ENCODE measurements at regions not wholly inside any gene's neighbourhood (a gene's known extent, or its start where the extent isn't known, plus 50 kb on each side); places are given as distances from the start of the nearest gene placed in this dataset.

DNA sequence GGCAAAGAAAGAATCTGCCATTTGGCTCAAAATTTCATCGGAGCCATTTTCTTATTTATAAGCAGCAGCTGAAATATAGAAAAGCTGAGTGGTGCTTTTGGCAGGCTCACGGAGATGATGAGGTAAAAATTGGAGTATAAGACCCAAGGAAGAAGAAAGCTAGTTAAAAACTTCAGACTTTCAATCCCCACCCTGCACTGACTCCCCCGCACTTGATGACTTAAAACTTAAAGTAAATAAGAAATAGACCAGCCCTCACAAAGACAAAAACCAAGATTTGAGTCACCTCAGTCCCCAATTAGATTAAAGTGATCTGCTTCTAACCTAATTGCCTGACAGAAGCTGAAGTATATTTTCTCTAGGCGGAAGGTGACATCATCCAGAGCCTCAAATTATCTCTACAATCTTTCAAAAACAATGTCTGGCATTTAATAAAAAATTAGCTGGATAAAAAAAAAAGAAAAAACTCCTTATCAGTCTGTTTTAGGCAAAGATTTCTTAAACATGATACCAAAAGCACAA lies 124.0 kb upstream of the PJA2 start (continued):
- TF ChIP-seq, protein P1, sequence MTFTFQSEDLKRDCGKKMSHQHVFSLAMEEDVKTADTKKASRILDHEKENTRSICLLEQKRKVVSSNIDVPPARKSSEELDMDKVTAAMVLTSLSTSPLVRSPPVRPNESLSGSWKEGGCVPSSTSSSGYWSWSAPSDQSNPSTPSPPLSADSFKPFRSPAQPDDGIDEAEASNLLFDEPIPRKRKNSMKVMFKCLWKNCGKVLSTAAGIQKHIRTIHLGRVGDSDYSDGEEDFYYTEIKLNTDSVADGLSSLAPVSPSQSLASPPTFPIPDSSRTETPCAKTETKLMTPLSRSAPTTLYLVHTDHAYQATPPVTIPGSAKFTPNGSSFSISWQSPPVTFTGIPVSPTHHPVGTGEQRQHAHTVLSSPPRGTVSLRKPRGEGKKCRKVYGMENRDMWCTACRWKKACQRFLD (tag by site-specific recombination; IDR thresholded peaks at IDR 0.05): no peak
- TF ChIP-seq ZNF114 (tag by site-specific recombination; IDR thresholded peaks at IDR 0.05): no peak
- TF ChIP-seq, protein P2, sequence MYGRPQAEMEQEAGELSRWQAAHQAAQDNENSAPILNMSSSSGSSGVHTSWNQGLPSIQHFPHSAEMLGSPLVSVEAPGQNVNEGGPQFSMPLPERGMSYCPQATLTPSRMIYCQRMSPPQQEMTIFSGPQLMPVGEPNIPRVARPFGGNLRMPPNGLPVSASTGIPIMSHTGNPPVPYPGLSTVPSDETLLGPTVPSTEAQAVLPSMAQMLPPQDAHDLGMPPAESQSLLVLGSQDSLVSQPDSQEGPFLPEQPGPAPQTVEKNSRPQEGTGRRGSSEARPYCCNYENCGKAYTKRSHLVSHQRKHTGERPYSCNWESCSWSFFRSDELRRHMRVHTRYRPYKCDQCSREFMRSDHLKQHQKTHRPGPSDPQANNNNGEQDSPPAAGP (tag by site-specific recombination; IDR thresholded peaks at IDR 0.05): no peak
- no peak for TF ChIP-seq GLIS2 (tag by site-specific recombination; IDR thresholded peaks at IDR 0.05)
- TF ChIP-seq SCRT1 (tag by site-specific recombination; IDR thresholded peaks at IDR 0.05; ENCODE audit: borderline replicate concordance): no peak
- no peak for TF ChIP-seq ZNF549 (tag by site-specific recombination; IDR thresholded peaks at IDR 0.05)
- no peak for TF ChIP-seq ZNF391 (tag by site-specific recombination; IDR thresholded peaks at IDR 0.05; ENCODE audit: borderline replicate concordance, low read depth)
- TF ChIP-seq PRDM1 (tag by site-specific recombination; IDR thresholded peaks at IDR 0.05): no peak
- TF ChIP-seq ZNF624 (tag by site-specific recombination; IDR thresholded peaks at IDR 0.05): no peak
- TF ChIP-seq ZNF792 (tag by site-specific recombination; IDR thresholded peaks at IDR 0.05): no peak
- TF ChIP-seq ZNF585B (tag by site-specific recombination; IDR thresholded peaks at IDR 0.05): no peak
- TF ChIP-seq SALL2 (tag by site-specific recombination; IDR thresholded peaks at IDR 0.05; ENCODE audit: borderline replicate concordance): no peak
- no peak for TF ChIP-seq ZNF426 (tag by site-specific recombination; IDR thresholded peaks at IDR 0.05)
- peak; percentile 79 for TF ChIP-seq WT1 (tag by site-specific recombination; IDR thresholded peaks at IDR 0.05)
- peak; percentile 39; the same call in 1 of the 2 replicates for TF ChIP-seq GLIS1 (tag by site-specific recombination; IDR thresholded peaks at IDR 0.05)
- TF ChIP-seq, protein P3, sequence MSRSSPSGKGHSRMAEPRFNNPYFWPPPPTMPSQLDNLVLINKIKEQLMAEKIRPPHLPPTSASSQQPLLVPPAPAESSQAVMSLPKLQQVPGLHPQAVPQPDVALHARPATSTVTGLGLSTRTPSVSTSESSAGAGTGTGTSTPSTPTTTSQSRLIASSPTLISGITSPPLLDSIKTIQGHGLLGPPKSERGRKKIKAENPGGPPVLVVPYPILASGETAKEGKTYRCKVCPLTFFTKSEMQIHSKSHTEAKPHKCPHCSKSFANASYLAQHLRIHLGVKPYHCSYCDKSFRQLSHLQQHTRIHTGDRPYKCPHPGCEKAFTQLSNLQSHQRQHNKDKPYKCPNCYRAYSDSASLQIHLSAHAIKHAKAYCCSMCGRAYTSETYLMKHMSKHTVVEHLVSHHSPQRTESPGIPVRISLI (tag by site-specific recombination; IDR thresholded peaks at IDR 0.05): peak; percentile 91
- no peak for TF ChIP-seq MEIS1 (CRISPR knock-in tag; IDR thresholded peaks at IDR 0.05; ENCODE audit: borderline replicate concordance)
- no peak for TF ChIP-seq ZNF350 (tag by site-specific recombination; IDR thresholded peaks at IDR 0.05)
- TF ChIP-seq, protein P4, sequence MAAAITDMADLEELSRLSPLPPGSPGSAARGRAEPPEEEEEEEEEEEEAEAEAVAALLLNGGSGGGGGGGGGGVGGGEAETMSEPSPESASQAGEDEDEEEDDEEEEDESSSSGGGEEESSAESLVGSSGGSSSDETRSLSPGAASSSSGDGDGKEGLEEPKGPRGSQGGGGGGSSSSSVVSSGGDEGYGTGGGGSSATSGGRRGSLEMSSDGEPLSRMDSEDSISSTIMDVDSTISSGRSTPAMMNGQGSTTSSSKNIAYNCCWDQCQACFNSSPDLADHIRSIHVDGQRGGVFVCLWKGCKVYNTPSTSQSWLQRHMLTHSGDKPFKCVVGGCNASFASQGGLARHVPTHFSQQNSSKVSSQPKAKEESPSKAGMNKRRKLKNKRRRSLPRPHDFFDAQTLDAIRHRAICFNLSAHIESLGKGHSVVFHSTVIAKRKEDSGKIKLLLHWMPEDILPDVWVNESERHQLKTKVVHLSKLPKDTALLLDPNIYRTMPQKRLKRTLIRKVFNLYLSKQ (tag by site-specific recombination; IDR thresholded peaks at IDR 0.05; ENCODE audit: borderline replicate concordance): no peak

DNA sequence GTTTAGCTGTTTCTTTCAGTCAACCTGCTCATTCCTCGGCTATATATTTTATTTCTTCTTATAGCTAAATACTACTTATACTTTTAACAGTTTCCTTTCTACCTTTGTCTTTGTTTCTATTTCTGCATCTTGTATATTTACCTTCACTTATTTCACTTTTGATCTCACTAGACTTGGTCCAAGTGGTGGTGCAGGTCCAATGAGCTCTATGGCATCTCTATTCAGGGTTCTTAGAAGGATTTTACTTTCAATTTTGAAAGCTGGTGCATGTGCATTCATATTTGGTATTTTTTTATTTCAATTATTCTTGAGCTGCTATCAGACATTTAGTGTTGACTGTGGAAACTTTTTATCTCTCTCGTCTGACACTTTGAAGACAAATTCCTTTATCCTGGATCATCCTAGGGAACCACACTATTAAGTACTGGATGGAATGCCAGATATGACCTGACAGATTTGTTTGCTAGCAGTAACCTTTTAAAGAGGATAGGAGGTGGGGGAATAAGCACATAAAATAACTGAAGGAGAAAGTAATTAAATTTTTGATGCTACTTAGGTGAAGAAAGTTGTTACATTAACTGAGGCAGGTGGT lies 123.1 kb upstream of the PJA2 start:
- Histone ChIP-seq H3K4me3 (ENCODE audit: low read depth, low read length) (no peak overlapping the region), H3K27ac (ENCODE audit: extremely low read depth, low read depth, low read length) (no peak overlapping the region), H3K36me3 (ENCODE audit: control insufficient read depth in 2 of 2, insufficient read depth in 1 of 2, low read length in 2 of 2) (no peaks in the 10 kb centered on the region), H3K9me3 (ENCODE audit: control insufficient read depth, insufficient read depth, low read depth, low read length) (no peaks in the 10 kb centered on the region), H3K4me1 (ENCODE audit: control insufficient read depth, insufficient read depth, low read length) (peaks cover 6% of the 10 kb centered on the region; the same call in 1 of the 2 replicates)
- ChIA-PET POLR2A (no interaction called here), CTCF (no interaction called here)
- no peak for TF ChIP-seq ZFP69B (tag by site-specific recombination; IDR thresholded peaks at IDR 0.05)
- no peak for TF ChIP-seq WT1 (tag by site-specific recombination; IDR thresholded peaks at IDR 0.05)
- TF ChIP-seq ZNF146 (tag by site-specific recombination; IDR thresholded peaks at IDR 0.05): no peak
- no peak for TF ChIP-seq REPIN1 (tag by site-specific recombination; IDR thresholded peaks at IDR 0.05; ENCODE audit: low read depth)
- no peak for TF ChIP-seq ZNF266 (tag by site-specific recombination; IDR thresholded peaks at IDR 0.05; ENCODE audit: low read depth)
